Tibial artery (tissue), 4 donors: ENCODE measurements at regions not wholly inside any gene's neighbourhood (a gene's known extent, or its start where the extent isn't known, plus 50 kb on each side); places are given as distances from the start of the nearest gene placed in this dataset.

Experiments
- DNase-seq, 2 donors: peaks; one replicate each; pipeline ENCODE4 v3.0.0-alpha.2; 2019
- H3K27ac ChIP-seq, 2 donors: fragments of 200-600 bp; sonication (generic) in 1 of 2; 1 replicate in 1 of 2; 2 replicates in 1 of 2; pipeline ENCODE4 v1.5.1; 2018 to 2019; ENCODE audit warnings: mild to moderate bottlenecking in 1 of 2
- H3K27me3 ChIP-seq, 2 donors: fragments of 200-600 bp; sonication (generic) in 1 of 2; one replicate each; pipeline versions ENCODE4 v1.5.1 to v1.6.0; 2016 to 2019
- H3K36me3 ChIP-seq, 3 donors: fragments of 200-600 bp; sonication (generic) in 2 of 3; one replicate each; pipeline ENCODE4 v1.5.1; 2016 to 2019; ENCODE audit warnings: mild to moderate bottlenecking in 2 of 3
- H3K4me1 ChIP-seq, 4 donors: fragments of 200-600 bp; sonication (generic) in 2 of 4; 1 replicate in 3 of 4; 2 replicates in 1 of 4; pipeline ENCODE4 v1.5.1; 2016 to 2019
- H3K4me3 ChIP-seq, 2 donors: fragments of 200-600 bp; sonication (generic) in 1 of 2; 1 replicate in 1 of 2; 2 replicates in 1 of 2; pipeline ENCODE4 v1.5.1; 2018 to 2019; ENCODE audit warnings: mild to moderate bottlenecking in 2 of 2
- H3K9me3 ChIP-seq, 3 donors: fragments of 200-600 bp; sonication (generic) in 1 of 3; one replicate each; pipeline ENCODE4 v1.5.1; 2016 to 2019
- intact Hi-C: fragments of 100-400 bp; cut with DNase I; formaldehyde crosslinking; loops from one replicate; pipeline ENCODE4 v1.15.0; 2023; ENCODE audit warnings: low total_unique reads
- TF ChIP-seq, protein P1 (sequence below), 2 experiments: fragments of 200-600 bp in 1 of 2; fragments of 450-650 bp in 1 of 2; IDR thresholded peaks; one replicate each; pipeline ENCODE4 v1.5.1; 2017 to 2019; ENCODE audit warnings: antibody characterized with exemption in 2 of 2, mild to moderate bottlenecking in 1 of 2, moderate library complexity in 1 of 2

DNA sequence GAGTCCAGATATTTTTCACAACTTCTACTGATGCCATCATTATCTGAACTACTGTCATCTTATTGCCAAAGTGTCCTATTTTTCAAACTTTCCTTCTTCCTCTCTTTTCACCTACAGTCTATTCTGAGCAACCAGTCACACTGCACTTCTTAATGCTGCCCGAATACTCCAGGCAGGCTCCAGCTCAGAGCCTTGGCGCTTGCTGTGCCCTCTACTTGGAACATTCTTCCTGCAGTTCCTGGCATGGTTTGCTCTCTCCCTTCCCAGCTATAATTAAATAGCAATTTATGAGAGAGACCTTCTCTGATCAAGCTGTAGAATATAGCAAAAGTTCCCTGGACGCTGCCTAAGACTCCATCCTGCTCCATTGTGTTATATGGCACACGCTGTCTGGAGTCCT, 831.6 kb downstream of the QKI start:
- H3K27me3 ChIP-seq, result no peaks in the 10 kb centered on the region
- no peak overlapping the region for H3K27ac ChIP-seq
- intact Hi-C loops, result no loop called here
- H3K4me1 ChIP-seq, result no peaks in the 10 kb centered on the region
- no peaks in the 10 kb centered on the region for H3K36me3 ChIP-seq
- no peak for DNase-seq
- TF ChIP-seq, protein P1, sequence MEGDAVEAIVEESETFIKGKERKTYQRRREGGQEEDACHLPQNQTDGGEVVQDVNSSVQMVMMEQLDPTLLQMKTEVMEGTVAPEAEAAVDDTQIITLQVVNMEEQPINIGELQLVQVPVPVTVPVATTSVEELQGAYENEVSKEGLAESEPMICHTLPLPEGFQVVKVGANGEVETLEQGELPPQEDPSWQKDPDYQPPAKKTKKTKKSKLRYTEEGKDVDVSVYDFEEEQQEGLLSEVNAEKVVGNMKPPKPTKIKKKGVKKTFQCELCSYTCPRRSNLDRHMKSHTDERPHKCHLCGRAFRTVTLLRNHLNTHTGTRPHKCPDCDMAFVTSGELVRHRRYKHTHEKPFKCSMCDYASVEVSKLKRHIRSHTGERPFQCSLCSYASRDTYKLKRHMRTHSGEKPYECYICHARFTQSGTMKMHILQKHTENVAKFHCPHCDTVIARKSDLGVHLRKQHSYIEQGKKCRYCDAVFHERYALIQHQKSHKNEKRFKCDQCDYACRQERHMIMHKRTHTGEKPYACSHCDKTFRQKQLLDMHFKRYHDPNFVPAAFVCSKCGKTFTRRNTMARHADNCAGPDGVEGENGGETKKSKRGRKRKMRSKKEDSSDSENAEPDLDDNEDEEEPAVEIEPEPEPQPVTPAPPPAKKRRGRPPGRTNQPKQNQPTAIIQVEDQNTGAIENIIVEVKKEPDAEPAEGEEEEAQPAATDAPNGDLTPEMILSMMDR (IDR thresholded peaks at IDR 0.05), result no peak
- H3K9me3 ChIP-seq, result no peaks in the 10 kb centered on the region
- no peak overlapping the region for H3K4me3 ChIP-seq

DNA sequence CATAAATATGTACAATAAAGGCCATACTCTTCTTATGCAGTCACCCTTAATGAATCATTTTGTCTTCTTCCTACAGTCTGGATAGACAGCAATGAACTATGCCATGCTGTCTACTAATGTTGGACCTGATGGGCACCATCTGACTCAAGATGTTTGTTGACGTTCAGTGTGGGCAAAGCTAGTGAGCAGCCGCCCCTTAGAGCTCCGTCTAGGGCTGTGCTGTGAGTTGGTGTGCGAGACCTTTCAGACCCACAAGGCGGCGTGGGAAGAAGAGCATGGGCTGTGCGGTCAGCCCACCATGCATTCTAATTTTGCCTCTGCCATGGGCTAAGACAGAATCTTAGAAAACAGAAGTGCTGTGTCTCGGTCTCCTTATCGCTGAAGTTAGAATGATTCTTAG, 829.4 kb downstream of the QKI start:
- DNase-seq, result no peak
- no peak overlapping the region for H3K27ac ChIP-seq
- no peaks in the 10 kb centered on the region for H3K27me3 ChIP-seq
- H3K9me3 ChIP-seq, result no peaks in the 10 kb centered on the region
- intact Hi-C loops, result no loop called here
- H3K36me3 ChIP-seq, result no peaks in the 10 kb centered on the region
- no peaks in the 10 kb centered on the region for H3K4me1 ChIP-seq
- no peak overlapping the region for H3K4me3 ChIP-seq
- TF ChIP-seq, protein P1 (IDR thresholded peaks at IDR 0.05), result no peak

DNA sequence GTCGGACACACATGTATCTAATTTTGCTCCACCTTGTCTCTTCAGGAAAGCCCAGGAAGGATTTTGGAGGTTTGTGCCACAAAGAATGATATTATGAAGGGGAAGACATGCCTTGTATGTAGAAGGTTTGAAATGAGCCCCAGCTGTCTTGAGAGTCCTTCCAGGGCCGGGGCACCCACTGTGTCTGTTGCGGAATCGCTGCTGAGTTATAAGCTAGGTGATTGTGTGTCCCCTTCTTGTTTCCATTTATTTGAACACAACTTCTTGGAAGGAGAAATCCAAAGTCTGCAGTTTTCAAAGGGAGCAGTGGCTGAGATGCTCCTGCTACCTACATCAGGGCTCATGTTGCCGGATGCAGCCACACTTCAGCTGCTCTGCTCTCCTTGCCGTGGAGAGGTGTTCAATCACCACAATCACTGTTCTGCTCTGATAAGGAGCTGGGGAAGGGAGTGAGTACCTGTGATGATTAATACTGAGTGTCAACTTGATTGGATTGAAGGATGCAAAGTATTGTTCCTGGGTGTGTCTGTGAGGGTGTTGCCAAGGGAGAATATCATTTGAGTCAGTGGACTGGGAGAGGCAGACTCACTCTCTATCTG, 828.6 kb downstream of the QKI start:
- H3K27ac ChIP-seq, result no peak overlapping the region
- intact Hi-C loops, result no loop called here
- TF ChIP-seq, protein P1 (IDR thresholded peaks at IDR 0.05), result no peak
- H3K27me3 ChIP-seq, result no peaks in the 10 kb centered on the region
- H3K9me3 ChIP-seq, result no peaks in the 10 kb centered on the region
- no peaks in the 10 kb centered on the region for H3K4me1 ChIP-seq
- DNase-seq, result no peak
- H3K36me3 ChIP-seq, result no peaks in the 10 kb centered on the region
- H3K4me3 ChIP-seq, result no peak overlapping the region

DNA sequence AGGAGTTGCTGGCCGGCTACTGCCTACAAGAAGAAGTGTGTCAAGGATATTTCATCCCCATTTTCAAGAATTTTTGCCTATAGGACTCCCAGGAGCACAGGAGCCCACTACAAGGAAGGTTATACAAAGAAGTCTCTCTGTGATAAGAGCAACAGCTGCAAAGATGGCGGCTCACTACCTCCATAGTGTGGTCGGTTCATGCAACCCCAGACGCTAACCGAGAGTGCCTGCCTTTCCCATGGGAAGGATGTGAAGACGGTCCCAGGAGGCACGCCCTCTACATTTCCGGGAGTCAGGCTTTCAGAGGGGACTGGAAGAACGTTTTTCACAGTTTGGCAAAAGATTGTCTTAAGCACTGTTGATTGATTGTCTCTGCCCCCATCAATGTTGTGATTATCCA, 816.3 kb downstream of the QKI start:
- no peak for DNase-seq
- no peak overlapping the region for H3K4me3 ChIP-seq
- no peaks in the 10 kb centered on the region for H3K9me3 ChIP-seq
- H3K36me3 ChIP-seq, result no peaks in the 10 kb centered on the region
- no peak overlapping the region for H3K27ac ChIP-seq
- TF ChIP-seq, protein P1 (IDR thresholded peaks at IDR 0.05), result no peak
- intact Hi-C loops, result no loop called here
- no peaks in the 10 kb centered on the region for H3K4me1 ChIP-seq
- no peaks in the 10 kb centered on the region for H3K27me3 ChIP-seq

DNA sequence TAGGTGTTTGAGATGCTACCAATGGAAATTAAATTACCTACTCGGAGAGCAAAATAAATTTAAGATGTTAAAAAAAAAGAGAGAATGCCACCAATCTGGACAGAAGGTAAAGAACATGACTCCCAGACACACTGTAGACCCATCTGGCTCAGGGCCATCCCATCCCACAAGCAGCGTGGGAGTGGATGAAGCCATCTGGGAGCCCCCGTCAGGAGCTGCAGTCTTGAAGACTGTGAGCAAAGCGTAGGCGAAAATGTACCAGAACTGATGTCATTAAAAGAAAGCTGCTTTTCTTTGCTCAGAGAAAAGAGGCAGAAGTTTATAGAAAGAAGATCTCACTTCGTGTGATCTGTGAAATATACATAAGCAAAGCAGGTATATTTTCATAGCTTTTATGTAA, 815.7 kb downstream of the QKI start:
- Histone ChIP-seq H3K27me3 (no peaks in the 10 kb centered on the region), H3K9me3 (no peaks in the 10 kb centered on the region), H3K27ac (no peak overlapping the region), H3K4me1 (no peaks in the 10 kb centered on the region), H3K36me3 (no peaks in the 10 kb centered on the region), H3K4me3 (no peak overlapping the region)
- TF ChIP-seq, protein P1 (IDR thresholded peaks at IDR 0.05), result no peak
- intact Hi-C loops, result no loop called here
- no peak for DNase-seq

DNA sequence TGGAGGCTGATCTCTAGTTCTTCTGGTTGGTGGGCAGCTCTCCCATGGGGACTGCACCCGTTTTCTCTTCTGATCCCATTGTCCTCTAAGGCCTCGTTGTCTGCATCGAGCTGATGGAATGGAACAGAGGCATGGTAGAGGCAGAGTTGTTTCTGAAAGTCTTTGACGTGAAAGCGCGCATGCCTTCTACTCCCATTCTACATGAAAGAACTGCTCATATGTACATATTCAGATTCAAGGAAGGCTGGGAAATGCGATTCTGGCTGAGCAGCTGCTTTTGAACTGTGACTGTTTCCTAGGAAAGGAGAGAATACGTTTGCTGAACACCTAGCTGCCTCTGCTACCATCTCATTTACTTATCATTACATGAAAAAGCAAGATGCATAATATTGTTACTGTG, 815.2 kb downstream of the QKI start:
- H3K27me3 ChIP-seq, result no peaks in the 10 kb centered on the region
- TF ChIP-seq, protein P1 (IDR thresholded peaks at IDR 0.05), result no peak
- no peak overlapping the region for H3K27ac ChIP-seq
- DNase-seq, result no peak
- intact Hi-C loops, result no loop called here
- no peaks in the 10 kb centered on the region for H3K9me3 ChIP-seq
- H3K4me1 ChIP-seq, result no peaks in the 10 kb centered on the region
- H3K4me3 ChIP-seq, result no peak overlapping the region
- no peaks in the 10 kb centered on the region for H3K36me3 ChIP-seq
